ENCODE measurements at regions not wholly inside any gene's neighbourhood (a gene's known extent, or its start where the extent isn't known, plus 50 kb on each side); places are given as distances from the start of the nearest gene placed in this dataset.
A peak's percentile ranks its signal among the peaks of the same experiment; 100 is the strongest.

- ATAC-seq (no peak), DNase-seq (no peak)
- Histone ChIP-seq H3K36me3 (no peaks in the 10 kb centered on the region), H3K27me3 (no peaks in the 10 kb centered on the region), H3K4me1 (no peaks in the 10 kb centered on the region), H3K27ac (peak overlapping the region in 1 of 12 donors; percentile 1), H3K9me3 (peaks cover 0 to 4% (median 0%) of the 10 kb centered on the region in 12 donors), H3K4me3 (no peak overlapping the region)
- 76 to 85% (median 79%) methylated on average over 3 of the region's 3 CpGs for WGBS, 4 donors
- intact Hi-C loops (cut with DNase I): no loop called here
- TF ChIP-seq POLR2A (IDR thresholded peaks at IDR 0.05): no peak
- no peak for TF ChIP-seq CTCF (IDR thresholded peaks at IDR 0.05)
Measured at GRCh38 chr9:106689089-106689488, 173.9 kb upstream of the ZNF462 start.

- Histone ChIP-seq H3K27ac (no peak overlapping the region), H3K4me3 (no peak overlapping the region), H3K36me3 (no peaks in the 10 kb centered on the region), H3K9me3 (peaks cover 0 to 4% (median 0%) of the 10 kb centered on the region in 12 donors), H3K27me3 (no peaks in the 10 kb centered on the region), H3K4me1 (no peaks in the 10 kb centered on the region)
- no peak for TF ChIP-seq CTCF (IDR thresholded peaks at IDR 0.05)
- TF ChIP-seq POLR2A (IDR thresholded peaks at IDR 0.05): no peak
- 68 to 89% (median 78%) methylated on average over 6 of the region's 6 CpGs for WGBS, 4 donors
- ATAC-seq (no peak), DNase-seq (no peak)
- intact Hi-C loops (cut with DNase I): no loop called here
Measured at GRCh38 chr9:106691627-106692026, 171.3 kb upstream of the ZNF462 start.

GRCh38 chr9:106693558-106693957 is 169.4 kb upstream of the ZNF462 start:
- no peaks in the 10 kb centered on the region for H3K27me3 ChIP-seq
- intact Hi-C loops (cut with DNase I): no loop called here
- H3K9me3 ChIP-seq: peaks cover 0 to 4% (median 0%) of the 10 kb centered on the region in 12 donors
- no peaks in the 10 kb centered on the region for H3K36me3 ChIP-seq
- TF ChIP-seq CTCF (IDR thresholded peaks at IDR 0.05) (no peak), POLR2A (IDR thresholded peaks at IDR 0.05) (no peak)
- WGBS, 4 donors: 80 to 83% (median 82%) methylated on average over 5 of the region's 5 CpGs
- H3K4me1 ChIP-seq: peaks cover 0 to 15% (median 7%) of the 10 kb centered on the region in 12 donors
- no peak for ATAC-seq
- no peak overlapping the region for H3K27ac ChIP-seq
- no peak overlapping the region for H3K4me3 ChIP-seq
- no peak for DNase-seq

GRCh38 chr9:106696804-106697203 is 166.2 kb upstream of the ZNF462 start:
- no peak for ATAC-seq
- H3K27me3 ChIP-seq: no peaks in the 10 kb centered on the region
- no peak for TF ChIP-seq POLR2A (IDR thresholded peaks at IDR 0.05)
- TF ChIP-seq CTCF (IDR thresholded peaks at IDR 0.05): no peak
- no peaks in the 10 kb centered on the region for H3K9me3 ChIP-seq
- peak overlapping the region in 1 of 12 donors; percentile 67 for H3K27ac ChIP-seq
- H3K4me3 ChIP-seq: no peak overlapping the region
- no peak for DNase-seq
- H3K36me3 ChIP-seq: no peaks in the 10 kb centered on the region
- H3K4me1 ChIP-seq: peaks cover 0 to 20% (median 8%) of the 10 kb centered on the region in 12 donors
- intact Hi-C loops (cut with DNase I): loop anchor here in 2 of 10 donors (5.0 kb wide), 1 partner anchor 165 kb away; the partner anchor contains the start of gene ZNF462 (in 2 of the 2)
- 73 to 80% (median 79%) methylated on average over 4 of the region's 4 CpGs for WGBS, 4 donors

Measured in heart left ventricle (tissue), 16 donors.